Activated T-helper 17 cell treated with anti-CD3 and anti-CD28 coated beads, Interleukin-2, amount 50 U/mL, for 72 hours (primary cell): ENCODE measurements at regions not wholly inside any gene's neighbourhood (a gene's known extent, or its start where the extent isn't known, plus 50 kb on each side); places are given as distances from the start of the nearest gene placed in this dataset.

Experiments used
- ATAC-seq: fragments of 150-1000 bp; cut with Tn5 transposase; replicated peaks from 2 replicates; pipeline ENCODE4 v1.10.0; 2021; ENCODE audit warnings: mild to moderate bottlenecking, moderate library complexity
- H3K27ac Mint-ChIP-seq: one replicate; pipeline ENCODE4 v1.8.0; 2022; ENCODE audit warnings: mixed read lengths
- H3K27me3 Mint-ChIP-seq: one replicate; pipeline ENCODE4 v1.8.0; 2022; ENCODE audit warnings: mixed read lengths
- H3K36me3 Mint-ChIP-seq: one replicate; pipeline ENCODE4 v1.8.0; 2022; ENCODE audit warnings: low read depth, mild to moderate bottlenecking, mixed read lengths
- H3K4me1 Mint-ChIP-seq: one replicate; pipeline ENCODE4 v1.8.0; 2022; ENCODE audit warnings: mixed read lengths
- H3K4me3 Mint-ChIP-seq: one replicate; pipeline ENCODE4 v1.8.0; 2022; ENCODE audit warnings: mild to moderate bottlenecking, mixed read lengths
- H3K9me3 Mint-ChIP-seq: one replicate; pipeline ENCODE4 v1.8.0; 2022; ENCODE audit warnings: mixed read lengths

- no peaks in the 10 kb centered on the region for H3K9me3 Mint-ChIP-seq
- H3K27ac Mint-ChIP-seq = no peak overlapping the region
- H3K4me1 Mint-ChIP-seq = no peaks in the 10 kb centered on the region
- no peaks in the 10 kb centered on the region for H3K27me3 Mint-ChIP-seq
- no peak overlapping the region for H3K4me3 Mint-ChIP-seq
- no peaks in the 10 kb centered on the region for H3K36me3 Mint-ChIP-seq
- no peak for ATAC-seq
Observed at GRCh38 chr4:123784626-123785025, 388.0 kb downstream of the SPRY1 start.

GRCh38 chr4:123785538-123785937, 388.9 kb downstream of the SPRY1 start:
- no peak overlapping the region for H3K4me3 Mint-ChIP-seq
- ATAC-seq = no peak
- H3K27ac Mint-ChIP-seq = no peak overlapping the region
- no peaks in the 10 kb centered on the region for H3K9me3 Mint-ChIP-seq
- H3K27me3 Mint-ChIP-seq = no peaks in the 10 kb centered on the region
- no peaks in the 10 kb centered on the region for H3K4me1 Mint-ChIP-seq
- H3K36me3 Mint-ChIP-seq = no peaks in the 10 kb centered on the region

DNA sequence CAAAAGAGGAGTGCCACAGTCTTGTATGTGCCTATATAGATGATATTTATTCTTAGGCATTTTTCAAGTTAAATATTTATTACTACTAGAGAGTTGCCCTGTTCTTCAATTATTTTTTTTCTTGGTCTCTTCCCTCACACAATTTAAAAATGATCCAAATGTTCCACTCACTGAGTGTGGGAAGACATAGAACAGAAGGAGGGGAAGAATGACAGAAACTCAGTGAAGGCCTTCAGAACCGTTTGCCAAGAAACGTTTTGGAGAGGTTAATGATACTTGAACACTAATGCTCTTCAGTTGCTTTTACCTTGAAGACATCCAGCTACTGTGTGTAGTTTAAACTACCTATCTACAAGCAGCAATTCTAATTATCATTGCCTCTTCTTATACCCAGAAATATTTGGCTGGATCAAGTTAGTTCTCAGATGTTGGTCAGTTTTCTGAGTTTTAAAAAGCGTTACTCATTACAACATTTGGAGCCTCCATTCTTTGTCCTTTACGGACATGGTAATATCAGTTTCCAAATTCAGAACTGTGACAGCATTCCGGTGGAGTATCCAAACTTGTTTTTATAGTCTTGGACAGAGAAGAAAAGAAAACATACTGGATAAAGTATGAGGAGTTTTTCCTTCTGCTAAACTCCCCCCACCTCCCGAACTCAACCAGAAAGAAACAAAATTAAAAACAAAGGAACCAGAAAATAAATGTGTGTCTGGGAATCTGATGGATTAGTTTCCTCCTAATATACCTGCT, 389.7 kb downstream of the SPRY1 start:
- Mint-ChIP-seq H3K4me1 (no peaks in the 10 kb centered on the region), H3K27ac (no peak overlapping the region), H3K27me3 (no peaks in the 10 kb centered on the region), H3K4me3 (no peak overlapping the region), H3K36me3 (no peaks in the 10 kb centered on the region), H3K9me3 (no peaks in the 10 kb centered on the region)
- no peak for ATAC-seq

GRCh38 chr4:123786920-123787319, 390.3 kb downstream of the SPRY1 start:
- Mint-ChIP-seq H3K9me3 (no peaks in the 10 kb centered on the region), H3K27me3 (no peaks in the 10 kb centered on the region), H3K36me3 (no peaks in the 10 kb centered on the region), H3K4me3 (no peak overlapping the region), H3K4me1 (no peaks in the 10 kb centered on the region), H3K27ac (no peak overlapping the region)
- ATAC-seq = no peak

GRCh38 chr4:123787512-123788080, 391.0 kb downstream of the SPRY1 start:
- no peaks in the 10 kb centered on the region for H3K36me3 Mint-ChIP-seq

DNA sequence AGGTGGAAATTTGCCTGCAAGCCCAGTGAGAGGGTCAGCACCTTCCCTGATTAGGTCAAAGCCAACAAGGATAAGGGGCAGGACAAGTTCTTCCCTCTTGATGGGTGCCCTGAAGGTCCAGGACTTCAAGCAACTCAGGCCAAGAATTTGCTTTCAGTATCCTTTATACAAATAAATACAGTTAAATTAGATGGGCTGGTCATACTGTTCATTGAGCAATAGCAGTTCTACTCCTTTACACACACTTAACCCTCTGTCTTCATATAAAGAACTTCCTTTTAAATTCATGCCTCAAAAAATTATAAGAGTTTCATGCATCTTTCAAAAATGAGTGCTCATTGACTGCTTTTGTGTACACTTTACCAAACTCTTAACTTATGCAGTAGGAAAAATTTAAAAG, 392.0 kb downstream of the SPRY1 start:
- ATAC-seq = no peak
- no peaks in the 10 kb centered on the region for H3K9me3 Mint-ChIP-seq
- H3K36me3 Mint-ChIP-seq = no peaks in the 10 kb centered on the region
- H3K4me1 Mint-ChIP-seq = no peaks in the 10 kb centered on the region
- H3K27me3 Mint-ChIP-seq = no peaks in the 10 kb centered on the region
- no peak overlapping the region for H3K27ac Mint-ChIP-seq
- no peak overlapping the region for H3K4me3 Mint-ChIP-seq

More at GRCh38 chr4:123787512-123788080, 391.0 kb downstream of the SPRY1 start:
- H3K27ac Mint-ChIP-seq = no peak overlapping the region
- no peak for ATAC-seq
- no peaks in the 10 kb centered on the region for H3K9me3 Mint-ChIP-seq
- no peaks in the 10 kb centered on the region for H3K27me3 Mint-ChIP-seq
- no peak overlapping the region for H3K4me3 Mint-ChIP-seq
- no peaks in the 10 kb centered on the region for H3K4me1 Mint-ChIP-seq

- H3K9me3 Mint-ChIP-seq = no peaks in the 10 kb centered on the region
- H3K27me3 Mint-ChIP-seq = no peaks in the 10 kb centered on the region
- no peak overlapping the region for H3K27ac Mint-ChIP-seq
- H3K36me3 Mint-ChIP-seq = no peaks in the 10 kb centered on the region
- no peaks in the 10 kb centered on the region for H3K4me1 Mint-ChIP-seq
- no peak for ATAC-seq
- H3K4me3 Mint-ChIP-seq = no peak overlapping the region
Observed at GRCh38 chr4:123790681-123791080, 394.1 kb downstream of the SPRY1 start.

- no peaks in the 10 kb centered on the region for H3K9me3 Mint-ChIP-seq
- H3K4me1 Mint-ChIP-seq = no peaks in the 10 kb centered on the region
- no peak for ATAC-seq
- H3K4me3 Mint-ChIP-seq = no peak overlapping the region
- H3K27ac Mint-ChIP-seq = no peak overlapping the region
- peaks cover 13% of the 10 kb centered on the region for H3K27me3 Mint-ChIP-seq
- H3K36me3 Mint-ChIP-seq = no peaks in the 10 kb centered on the region
Observed at GRCh38 chr4:123802082-123802645, 405.6 kb downstream of the SPRY1 start.

- H3K9me3 Mint-ChIP-seq = no peaks in the 10 kb centered on the region
- H3K27ac Mint-ChIP-seq = no peak overlapping the region
- peaks cover 13% of the 10 kb centered on the region for H3K27me3 Mint-ChIP-seq
- no peak for ATAC-seq
- no peak overlapping the region for H3K4me3 Mint-ChIP-seq
- no peaks in the 10 kb centered on the region for H3K36me3 Mint-ChIP-seq
- H3K4me1 Mint-ChIP-seq = no peaks in the 10 kb centered on the region
Observed at GRCh38 chr4:123802933-123803332, 406.3 kb downstream of the SPRY1 start.

- Mint-ChIP-seq H3K9me3 (no peaks in the 10 kb centered on the region), H3K4me3 (no peak overlapping the region), H3K27me3 (peaks cover 13% of the 10 kb centered on the region), H3K4me1 (no peaks in the 10 kb centered on the region), H3K36me3 (no peaks in the 10 kb centered on the region), H3K27ac (no peak overlapping the region)
- no peak for ATAC-seq
Observed at GRCh38 chr4:123804196-123804721, 407.7 kb downstream of the SPRY1 start.

GRCh38 chr4:123806056-123806455, 409.5 kb downstream of the SPRY1 start:
- Mint-ChIP-seq H3K36me3 (no peaks in the 10 kb centered on the region), H3K27me3 (peaks cover 13% of the 10 kb centered on the region), H3K4me1 (no peaks in the 10 kb centered on the region), H3K4me3 (no peak overlapping the region), H3K27ac (no peak overlapping the region), H3K9me3 (no peaks in the 10 kb centered on the region)
- ATAC-seq = no peak

- no peaks in the 10 kb centered on the region for H3K9me3 Mint-ChIP-seq
- H3K4me1 Mint-ChIP-seq = no peaks in the 10 kb centered on the region
- H3K4me3 Mint-ChIP-seq = no peak overlapping the region
- H3K36me3 Mint-ChIP-seq = no peaks in the 10 kb centered on the region
- ATAC-seq = no peak
- H3K27ac Mint-ChIP-seq = no peak overlapping the region
- peaks cover 11% of the 10 kb centered on the region for H3K27me3 Mint-ChIP-seq
Observed at GRCh38 chr4:123807187-123807586, 410.6 kb downstream of the SPRY1 start.

DNA sequence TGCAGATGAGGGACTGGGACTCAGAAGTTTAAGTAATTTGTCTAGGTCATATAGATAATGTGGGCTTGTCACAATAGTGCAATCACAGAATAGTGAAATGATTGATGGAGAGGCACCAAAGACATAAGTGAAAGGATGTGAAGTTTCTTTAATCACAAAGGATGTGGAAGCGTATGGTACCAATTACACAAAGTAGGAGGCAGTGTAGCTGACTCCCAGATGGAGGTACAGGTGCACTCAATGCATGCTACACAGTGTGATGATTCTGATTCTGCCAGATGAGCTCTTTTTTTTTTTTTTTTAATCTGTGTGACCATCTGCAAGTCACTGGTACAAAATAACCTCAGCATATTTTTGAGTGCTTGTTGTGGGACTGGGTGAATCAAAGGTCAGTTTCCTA, 411.3 kb downstream of the SPRY1 start:
- Mint-ChIP-seq H3K27me3 (peaks cover 5% of the 10 kb centered on the region), H3K9me3 (no peaks in the 10 kb centered on the region), H3K27ac (no peak overlapping the region), H3K4me1 (no peaks in the 10 kb centered on the region), H3K4me3 (no peak overlapping the region), H3K36me3 (no peaks in the 10 kb centered on the region)
- ATAC-seq = no peak

DNA sequence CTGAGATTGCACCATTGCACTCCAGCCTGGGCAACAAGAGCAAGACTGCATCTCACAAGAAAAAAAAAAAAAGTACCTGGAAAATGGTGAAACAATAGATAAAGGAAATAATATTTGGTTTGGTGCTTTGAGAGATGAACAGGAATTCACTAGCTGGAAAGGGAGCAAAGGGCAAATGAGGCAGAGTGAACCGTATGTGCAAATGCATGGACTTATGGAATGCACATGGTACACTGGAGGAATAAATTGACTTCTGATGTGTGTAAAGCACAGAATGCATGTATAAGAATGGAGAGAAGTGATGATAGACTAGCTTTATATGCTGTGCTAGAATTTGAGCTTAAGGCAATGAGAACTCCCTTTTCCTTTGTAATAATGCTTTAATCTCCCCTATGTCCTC, 413.3 kb downstream of the SPRY1 start:
- no peaks in the 10 kb centered on the region for H3K4me1 Mint-ChIP-seq
- no peak overlapping the region for H3K4me3 Mint-ChIP-seq
- H3K36me3 Mint-ChIP-seq = no peaks in the 10 kb centered on the region
- no peaks in the 10 kb centered on the region for H3K9me3 Mint-ChIP-seq
- no peaks in the 10 kb centered on the region for H3K27me3 Mint-ChIP-seq
- H3K27ac Mint-ChIP-seq = no peak overlapping the region
- no peak for ATAC-seq

DNA sequence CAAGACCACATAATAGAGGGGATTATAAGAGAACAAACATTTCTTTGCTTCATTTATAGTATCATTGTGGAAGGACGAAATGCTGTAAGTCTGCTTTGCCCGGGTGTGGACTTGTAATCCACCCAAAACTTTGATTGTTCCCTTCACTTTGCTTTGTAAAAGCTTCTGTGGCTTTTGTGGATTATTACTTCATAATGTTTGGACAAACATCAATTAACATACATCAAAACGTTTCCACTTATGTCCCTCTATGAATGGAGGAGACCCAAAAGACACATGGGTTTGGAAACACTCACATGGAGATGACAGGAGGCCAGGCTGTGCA, 415.4 kb downstream of the SPRY1 start:
- Mint-ChIP-seq H3K36me3 (no peaks in the 10 kb centered on the region), H3K27ac (no peak overlapping the region), H3K4me3 (no peak overlapping the region), H3K9me3 (no peaks in the 10 kb centered on the region), H3K27me3 (no peaks in the 10 kb centered on the region), H3K4me1 (no peaks in the 10 kb centered on the region)
- ATAC-seq = no peak
